ENCODE measurements at regions not wholly inside any gene's neighbourhood (a gene's known extent, or its start where the extent isn't known, plus 50 kb on each side); places are given as distances from the start of the nearest gene placed in this dataset.
"Not testable (repeated sequence)": the region's sequence is repeated elsewhere in the genome, so short reads cannot be mapped to it uniquely, and the experiment has no call there.

DNA sequence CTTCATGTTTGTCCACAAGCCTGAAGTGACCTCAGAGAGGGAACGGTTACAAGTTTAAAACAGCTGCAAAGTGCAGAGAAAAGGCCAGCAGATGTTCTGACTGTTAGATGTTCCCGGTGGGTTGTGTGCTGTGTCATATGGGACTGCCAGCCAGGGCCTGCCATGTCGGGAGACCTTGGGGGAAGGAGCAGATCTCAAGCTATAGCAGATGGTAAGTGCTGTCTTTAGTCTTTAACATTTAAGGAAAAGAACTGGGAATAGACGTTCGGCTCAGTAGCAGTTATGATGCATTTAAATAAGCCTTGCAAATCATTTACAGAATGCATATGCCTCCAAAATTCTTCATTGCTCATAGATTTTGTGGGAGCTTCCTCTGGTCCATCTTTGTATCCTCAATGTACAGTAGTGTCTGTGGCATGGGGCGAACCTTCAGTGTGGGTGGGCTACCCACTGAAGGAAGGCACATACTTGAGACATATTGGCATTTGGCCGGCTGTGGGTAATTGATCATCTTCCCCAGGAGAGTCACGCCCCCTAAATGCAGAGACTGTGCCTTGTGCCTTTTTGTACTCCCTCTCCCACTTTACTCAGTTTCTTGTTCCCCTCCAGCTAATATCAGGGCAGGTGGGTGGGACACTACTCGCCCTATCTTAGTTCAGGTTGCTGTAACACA, 131.9 kb downstream of the NPIPB5 start:
- H3K27me3 ChIP-seq (ENCODE audit: control insufficient read depth, insufficient read depth, low read length) = no peaks in the 10 kb centered on the region
- DNase-seq = no peak
- H3K9me3 ChIP-seq (ENCODE audit: control insufficient read depth in 2 of 3, insufficient read depth in 1 of 3, low read length in 3 of 3) = no peaks in the 10 kb centered on the region
- intact Hi-C loops (cut with DNase I) = no loop called here
- no peaks in the 10 kb centered on the region for H3K4me1 ChIP-seq (ENCODE audit: control insufficient read depth in 2 of 3, insufficient read depth in 2 of 3, low read depth in 1 of 3, low read length in 3 of 3)
- H3K4me3 ChIP-seq (ENCODE audit: low read length in 3 of 3) = no peak overlapping the region
- no peak for FAIRE-seq
- H3K27ac ChIP-seq (ENCODE audit: low read depth in 2 of 2, low read length in 2 of 2) = no peak overlapping the region
- no peak overlapping the region for H3K9ac ChIP-seq (ENCODE audit: low read length in 3 of 3)
- no peaks in the 10 kb centered on the region for H3K36me3 ChIP-seq (ENCODE audit: control insufficient read depth in 2 of 3, insufficient read depth in 3 of 3, low read length in 3 of 3)
- TF ChIP-seq, protein P1, sequence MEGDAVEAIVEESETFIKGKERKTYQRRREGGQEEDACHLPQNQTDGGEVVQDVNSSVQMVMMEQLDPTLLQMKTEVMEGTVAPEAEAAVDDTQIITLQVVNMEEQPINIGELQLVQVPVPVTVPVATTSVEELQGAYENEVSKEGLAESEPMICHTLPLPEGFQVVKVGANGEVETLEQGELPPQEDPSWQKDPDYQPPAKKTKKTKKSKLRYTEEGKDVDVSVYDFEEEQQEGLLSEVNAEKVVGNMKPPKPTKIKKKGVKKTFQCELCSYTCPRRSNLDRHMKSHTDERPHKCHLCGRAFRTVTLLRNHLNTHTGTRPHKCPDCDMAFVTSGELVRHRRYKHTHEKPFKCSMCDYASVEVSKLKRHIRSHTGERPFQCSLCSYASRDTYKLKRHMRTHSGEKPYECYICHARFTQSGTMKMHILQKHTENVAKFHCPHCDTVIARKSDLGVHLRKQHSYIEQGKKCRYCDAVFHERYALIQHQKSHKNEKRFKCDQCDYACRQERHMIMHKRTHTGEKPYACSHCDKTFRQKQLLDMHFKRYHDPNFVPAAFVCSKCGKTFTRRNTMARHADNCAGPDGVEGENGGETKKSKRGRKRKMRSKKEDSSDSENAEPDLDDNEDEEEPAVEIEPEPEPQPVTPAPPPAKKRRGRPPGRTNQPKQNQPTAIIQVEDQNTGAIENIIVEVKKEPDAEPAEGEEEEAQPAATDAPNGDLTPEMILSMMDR (IDR thresholded peaks at IDR 0.05; ENCODE audit: borderline replicate concordance, extremely low read depth, insufficient read depth) = no peak

DNA sequence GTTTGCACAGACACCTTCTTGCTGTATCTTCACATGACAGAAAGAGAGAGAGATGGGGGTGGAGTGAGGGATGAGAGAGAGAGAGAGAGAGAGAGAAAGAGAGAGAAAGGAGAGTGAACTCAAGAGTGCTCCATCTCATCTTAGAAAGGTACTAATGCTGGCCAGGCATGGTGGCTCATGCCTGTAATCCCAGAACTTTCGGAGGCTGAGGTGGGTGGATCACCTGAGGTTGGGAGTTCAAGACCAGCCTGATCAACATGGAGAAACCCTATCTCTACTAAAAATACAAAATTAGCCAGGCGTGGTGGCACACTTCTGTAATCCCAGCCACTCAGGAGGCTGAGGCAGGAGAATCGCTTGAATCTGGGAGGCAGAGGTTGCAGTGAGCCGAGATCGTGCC, 132.5 kb downstream of the NPIPB5 start:
- H3K4me1 ChIP-seq (ENCODE audit: control insufficient read depth in 2 of 3, insufficient read depth in 2 of 3, low read depth in 1 of 3, low read length in 3 of 3); DNase-seq; FAIRE-seq; H3K36me3 ChIP-seq (ENCODE audit: control insufficient read depth in 2 of 3, insufficient read depth in 3 of 3, low read length in 3 of 3); H3K9me3 ChIP-seq (ENCODE audit: control insufficient read depth in 2 of 3, insufficient read depth in 1 of 3, low read length in 3 of 3); H3K27me3 ChIP-seq (ENCODE audit: control insufficient read depth, insufficient read depth, low read length); H3K27ac ChIP-seq (ENCODE audit: low read depth in 2 of 2, low read length in 2 of 2); intact Hi-C loops (cut with DNase I); H3K9ac ChIP-seq (ENCODE audit: low read length in 3 of 3); H3K4me3 ChIP-seq (ENCODE audit: low read length in 3 of 3): not testable (repeated sequence)

DNA sequence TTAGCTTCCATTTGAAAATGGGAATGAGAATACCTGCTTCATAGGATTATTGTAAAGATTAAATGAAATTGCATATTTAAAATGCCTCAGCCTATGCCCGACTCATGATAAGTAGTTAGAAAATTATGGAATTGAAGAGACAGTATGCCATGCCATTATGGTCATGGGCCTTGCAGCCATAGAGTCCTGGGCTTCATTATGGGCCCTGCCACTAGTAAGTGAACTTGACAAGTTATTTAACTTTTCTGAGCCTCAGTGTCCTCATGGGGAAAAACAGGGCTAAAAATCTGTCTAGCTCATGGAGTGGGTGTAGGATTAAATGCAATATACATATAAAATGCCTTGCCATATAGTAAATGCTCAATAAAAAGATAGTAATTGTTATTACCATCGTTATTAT, 133.2 kb downstream of the NPIPB5 start:
- Histone ChIP-seq H3K9ac (ENCODE audit: low read length in 3 of 3) (no peak overlapping the region), H3K9me3 (ENCODE audit: control insufficient read depth in 2 of 3, insufficient read depth in 1 of 3, low read length in 3 of 3) (no peaks in the 10 kb centered on the region), H3K36me3 (ENCODE audit: control insufficient read depth in 2 of 3, insufficient read depth in 3 of 3, low read length in 3 of 3) (no peaks in the 10 kb centered on the region), H3K4me1 (ENCODE audit: control insufficient read depth in 2 of 3, insufficient read depth in 2 of 3, low read depth in 1 of 3, low read length in 3 of 3) (no peaks in the 10 kb centered on the region), H3K4me3 (ENCODE audit: low read length in 3 of 3) (no peak overlapping the region), H3K27me3 (ENCODE audit: control insufficient read depth, insufficient read depth, low read length) (no peaks in the 10 kb centered on the region), H3K27ac (ENCODE audit: low read depth in 2 of 2, low read length in 2 of 2) (no peak overlapping the region)
- intact Hi-C loops (cut with DNase I) = no loop called here
- DNase-seq (no peak), FAIRE-seq (no peak)
- TF ChIP-seq, protein P1 (IDR thresholded peaks at IDR 0.05; ENCODE audit: borderline replicate concordance, extremely low read depth, insufficient read depth) = no peak

DNA sequence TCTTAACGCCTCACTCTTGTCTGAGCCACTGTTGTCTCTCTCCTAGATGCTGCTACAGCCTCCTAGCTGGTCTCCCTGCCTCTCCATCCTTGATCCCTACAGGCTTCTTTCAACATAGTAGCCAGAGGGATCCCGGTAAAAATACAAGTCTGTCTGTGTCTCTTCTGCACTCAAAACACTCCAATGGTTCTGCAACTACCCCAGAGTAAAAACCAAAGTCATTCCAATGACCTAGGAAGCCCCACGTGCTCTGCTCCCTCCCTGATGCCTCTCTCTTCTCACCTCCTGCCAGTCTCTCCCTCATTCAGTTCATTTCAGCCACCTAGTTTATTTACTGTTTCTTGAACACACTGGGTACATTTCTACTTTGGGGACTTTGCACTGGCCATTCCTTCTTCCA, 135.2 kb downstream of the NPIPB5 start:
- intact Hi-C loops (cut with DNase I) = no loop called here
- DNase-seq = no peak
- no peak for FAIRE-seq
- no peaks in the 10 kb centered on the region for H3K9me3 ChIP-seq (ENCODE audit: control insufficient read depth in 2 of 3, insufficient read depth in 1 of 3, low read length in 3 of 3)
- TF ChIP-seq, protein P1 (IDR thresholded peaks at IDR 0.05; ENCODE audit: borderline replicate concordance, extremely low read depth, insufficient read depth) = no peak
- no peaks in the 10 kb centered on the region for H3K27me3 ChIP-seq (ENCODE audit: control insufficient read depth, insufficient read depth, low read length)
- H3K36me3 ChIP-seq (ENCODE audit: control insufficient read depth in 2 of 3, insufficient read depth in 3 of 3, low read length in 3 of 3) = no peaks in the 10 kb centered on the region
- H3K4me3 ChIP-seq (ENCODE audit: low read length in 3 of 3) = no peak overlapping the region
- H3K27ac ChIP-seq (ENCODE audit: low read depth in 2 of 2, low read length in 2 of 2) = no peak overlapping the region
- H3K4me1 ChIP-seq (ENCODE audit: control insufficient read depth in 2 of 3, insufficient read depth in 2 of 3, low read depth in 1 of 3, low read length in 3 of 3) = no peaks in the 10 kb centered on the region
- H3K9ac ChIP-seq (ENCODE audit: low read length in 3 of 3) = no peak overlapping the region

All from kidney (tissue), 13 donors.